ENCODE measurements at regions not wholly inside any gene's neighbourhood (a gene's known extent, or its start where the extent isn't known, plus 50 kb on each side); places are given as distances from the start of the nearest gene placed in this dataset.
A peak's percentile ranks its signal among the peaks of the same experiment; 100 is the strongest.

DNA sequence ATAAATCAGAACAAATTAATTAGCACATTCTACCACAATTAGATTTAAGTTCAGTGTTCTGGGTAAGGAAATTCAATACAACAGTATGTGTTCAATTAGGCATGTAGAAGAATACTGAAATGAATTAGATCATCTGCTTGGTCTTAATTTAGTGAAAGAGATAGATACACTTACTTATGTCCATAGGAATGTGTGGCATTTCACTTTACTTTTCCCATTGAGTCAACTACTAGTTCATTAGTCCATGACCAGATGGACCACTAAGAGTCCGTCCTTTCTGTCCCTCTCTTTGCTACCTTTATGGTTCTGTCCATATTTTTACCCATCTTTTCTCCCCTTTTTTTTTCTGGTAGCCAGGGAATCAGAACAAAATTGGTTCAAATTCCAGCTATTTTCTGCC lies 276.9 kb downstream of the OSTF1 start (continued):
- TF ChIP-seq, protein P1, sequence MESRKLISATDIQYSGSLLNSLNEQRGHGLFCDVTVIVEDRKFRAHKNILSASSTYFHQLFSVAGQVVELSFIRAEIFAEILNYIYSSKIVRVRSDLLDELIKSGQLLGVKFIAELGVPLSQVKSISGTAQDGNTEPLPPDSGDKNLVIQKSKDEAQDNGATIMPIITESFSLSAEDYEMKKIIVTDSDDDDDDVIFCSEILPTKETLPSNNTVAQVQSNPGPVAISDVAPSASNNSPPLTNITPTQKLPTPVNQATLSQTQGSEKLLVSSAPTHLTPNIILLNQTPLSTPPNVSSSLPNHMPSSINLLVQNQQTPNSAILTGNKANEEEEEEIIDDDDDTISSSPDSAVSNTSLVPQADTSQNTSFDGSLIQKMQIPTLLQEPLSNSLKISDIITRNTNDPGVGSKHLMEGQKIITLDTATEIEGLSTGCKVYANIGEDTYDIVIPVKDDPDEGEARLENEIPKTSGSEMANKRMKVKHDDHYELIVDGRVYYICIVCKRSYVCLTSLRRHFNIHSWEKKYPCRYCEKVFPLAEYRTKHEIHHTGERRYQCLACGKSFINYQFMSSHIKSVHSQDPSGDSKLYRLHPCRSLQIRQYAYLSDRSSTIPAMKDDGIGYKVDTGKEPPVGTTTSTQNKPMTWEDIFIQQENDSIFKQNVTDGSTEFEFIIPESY (IDR thresholded peaks at IDR 0.05) = no peak
- TF ChIP-seq FOXA2 (IDR thresholded peaks at IDR 0.05) = no peak
- no peak for TF ChIP-seq RAD21 (IDR thresholded peaks at IDR 0.05)
- no peak for TF ChIP-seq EGR1 (IDR thresholded peaks at IDR 0.05; ENCODE audit: low read depth in 2 of 2)

DNA sequence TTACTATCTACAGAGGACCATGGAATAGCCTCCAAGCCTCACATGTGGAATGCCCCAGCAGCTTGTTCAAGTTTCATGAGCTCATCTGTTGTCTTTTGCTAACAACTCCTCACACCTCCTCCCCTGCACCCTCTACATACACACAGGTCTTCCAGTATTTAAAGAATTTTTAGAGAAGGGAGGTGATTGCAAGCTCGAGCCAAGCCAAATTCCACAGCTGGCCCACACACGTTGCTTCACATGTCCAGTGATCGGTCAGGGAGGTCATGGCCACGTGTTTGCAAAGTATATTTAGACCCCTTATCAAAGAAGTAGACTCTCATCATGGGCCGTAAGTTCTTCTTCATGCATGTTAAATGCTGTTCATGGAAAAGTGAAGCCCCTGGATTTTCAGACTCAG lies 281.7 kb downstream of the OSTF1 start:
- Histone ChIP-seq H3K4me1 (ENCODE audit: control insufficient read depth in 4 of 4, insufficient read depth in 4 of 4, low read length in 3 of 4) (no peaks in the 10 kb centered on the region), H3K9ac (ENCODE audit: low read depth in 1 of 2, low read length in 2 of 2) (no peak overlapping the region), H3K27me3 (ENCODE audit: control insufficient read depth in 4 of 4, insufficient read depth in 4 of 4, low read length in 3 of 4) (no peaks in the 10 kb centered on the region), H3K4me3 (ENCODE audit: low read depth in 1 of 3, low read length in 3 of 3) (no peak overlapping the region), H3K36me3 (ENCODE audit: control insufficient read depth in 4 of 4, insufficient read depth in 3 of 4, low read depth in 1 of 4, low read length in 3 of 4) (no peaks in the 10 kb centered on the region), H3K27ac (ENCODE audit: low read depth in 1 of 2, low read length in 2 of 2) (no peak overlapping the region), H3K9me3 (ENCODE audit: control insufficient read depth in 4 of 4, low read length in 3 of 4) (no peaks in the 10 kb centered on the region)
- WGBS = 25% methylated on average over 5 of the region's 5 CpGs
- no peak for TF ChIP-seq EGR1 (IDR thresholded peaks at IDR 0.05; ENCODE audit: low read depth in 2 of 2)
- TF ChIP-seq HNF4A (conservative IDR thresholded peaks at IDR 0.05) = no peak
- TF ChIP-seq, protein P1 (IDR thresholded peaks at IDR 0.05) = no peak
- no peak for TF ChIP-seq YY1 (IDR thresholded peaks at IDR 0.05)
- no peak for TF ChIP-seq TAF1 (conservative IDR thresholded peaks at IDR 0.05)
- no peak for TF ChIP-seq HNF4G (IDR thresholded peaks at IDR 0.05)
- no peak for TF ChIP-seq FOXA2 (IDR thresholded peaks at IDR 0.05)
- DNase-seq (ENCODE audit: low spot score) = no peak

DNA sequence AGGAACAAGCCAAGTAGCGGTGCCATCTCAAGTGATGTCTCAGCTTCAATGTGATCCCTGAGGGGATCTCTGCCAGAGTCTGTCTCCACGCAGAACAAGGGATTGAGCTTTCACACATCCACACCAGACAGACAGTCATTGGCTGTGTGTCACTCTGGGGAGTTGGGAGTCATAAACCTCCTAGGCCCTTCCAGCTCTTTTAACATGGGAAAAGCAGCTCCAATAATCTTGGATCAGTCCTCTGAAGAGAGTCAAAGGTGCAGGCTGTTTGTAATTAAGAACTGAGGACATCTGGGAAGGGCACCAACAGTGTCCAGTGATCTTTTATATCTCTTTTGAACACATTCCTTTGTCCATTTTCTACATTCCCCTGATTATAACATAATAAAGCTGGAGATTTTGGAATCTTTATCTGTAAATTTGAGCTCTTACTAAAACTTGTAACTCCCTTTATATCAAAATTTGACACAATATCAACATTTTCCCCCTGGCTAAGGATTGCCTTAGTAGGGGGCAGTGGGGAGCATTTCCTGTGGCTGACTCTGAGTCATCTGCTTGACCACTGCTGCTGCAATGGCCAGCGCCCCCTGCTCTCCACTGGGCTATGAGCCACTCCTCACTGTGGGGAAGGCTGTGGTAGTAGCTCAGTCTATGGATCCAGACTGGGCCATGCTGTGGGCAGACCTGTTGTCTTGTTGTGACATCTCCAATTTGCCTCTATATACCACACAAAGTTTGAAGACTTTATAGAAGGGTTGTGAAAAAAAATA lies 284.4 kb downstream of the OSTF1 start:
- Histone ChIP-seq H3K4me3 (ENCODE audit: low read depth in 1 of 3, low read length in 3 of 3) (no peak overlapping the region), H3K36me3 (ENCODE audit: control insufficient read depth in 4 of 4, insufficient read depth in 3 of 4, low read depth in 1 of 4, low read length in 3 of 4) (no peaks in the 10 kb centered on the region), H3K27ac (ENCODE audit: low read depth in 1 of 2, low read length in 2 of 2) (no peak overlapping the region), H3K4me1 (ENCODE audit: control insufficient read depth in 4 of 4, insufficient read depth in 4 of 4, low read length in 3 of 4) (no peaks in the 10 kb centered on the region), H3K27me3 (ENCODE audit: control insufficient read depth in 4 of 4, insufficient read depth in 4 of 4, low read length in 3 of 4) (no peaks in the 10 kb centered on the region), H3K9ac (ENCODE audit: low read depth in 1 of 2, low read length in 2 of 2) (no peak overlapping the region), H3K9me3 (ENCODE audit: control insufficient read depth in 4 of 4, low read length in 3 of 4) (no peaks in the 10 kb centered on the region)
- TF ChIP-seq GABPA (IDR thresholded peaks at IDR 0.05 in 1 of 2, conservative IDR thresholded peaks at IDR 0.05 in 1 of 2) (no peak), NR2F2 (IDR thresholded peaks at IDR 0.05) (peak; percentile 24)
- no peak for DNase-seq (ENCODE audit: low spot score)
- 77% methylated on average over 3 of the region's 3 CpGs for WGBS

DNA sequence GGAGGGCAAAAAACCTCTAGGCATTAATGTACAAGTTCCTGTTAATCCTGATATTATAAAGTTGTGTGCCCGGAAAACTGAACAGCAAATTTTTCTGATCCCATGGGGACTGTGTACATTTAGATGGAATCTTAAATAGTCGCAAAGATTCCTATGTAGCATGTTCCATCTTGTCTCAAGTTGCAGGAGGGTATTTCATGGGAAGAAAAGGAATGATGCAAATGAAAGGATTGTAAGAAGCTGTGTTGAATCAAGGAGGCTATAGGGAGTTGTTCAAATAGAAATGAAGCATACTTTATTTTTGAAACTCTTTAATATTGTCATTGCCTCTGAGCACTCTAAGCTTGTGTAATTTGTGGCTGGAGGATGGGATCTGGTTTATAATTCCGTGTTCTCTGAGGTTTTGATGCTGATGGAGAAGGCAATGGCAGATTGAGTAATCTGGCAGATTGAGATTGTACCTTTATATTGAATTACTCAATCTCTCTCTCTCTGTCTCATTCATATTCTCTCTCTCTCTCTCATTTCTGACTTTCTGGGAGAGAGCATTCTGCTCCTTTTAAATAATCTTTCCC lies 288.5 kb downstream of the OSTF1 start:
- DNase-seq (ENCODE audit: low spot score) = no peak
- Histone ChIP-seq H3K27ac (ENCODE audit: low read depth in 1 of 2, low read length in 2 of 2) (no peak overlapping the region), H3K9me3 (ENCODE audit: control insufficient read depth in 4 of 4, low read length in 3 of 4) (no peaks in the 10 kb centered on the region), H3K4me3 (ENCODE audit: low read depth in 1 of 3, low read length in 3 of 3) (no peak overlapping the region), H3K9ac (ENCODE audit: low read depth in 1 of 2, low read length in 2 of 2) (no peak overlapping the region), H3K36me3 (ENCODE audit: control insufficient read depth in 4 of 4, insufficient read depth in 3 of 4, low read depth in 1 of 4, low read length in 3 of 4) (no peaks in the 10 kb centered on the region), H3K27me3 (ENCODE audit: control insufficient read depth in 4 of 4, insufficient read depth in 4 of 4, low read length in 3 of 4) (no peaks in the 10 kb centered on the region), H3K4me1 (ENCODE audit: control insufficient read depth in 4 of 4, insufficient read depth in 4 of 4, low read length in 3 of 4) (no peaks in the 10 kb centered on the region)
- 85% methylated on average over 3 of the region's 3 CpGs for WGBS
- TF ChIP-seq HNF4G (IDR thresholded peaks at IDR 0.05) = no peak
- no peak for TF ChIP-seq JUND (IDR thresholded peaks at IDR 0.05)
- TF ChIP-seq GABPA (IDR thresholded peaks at IDR 0.05 in 1 of 2, conservative IDR thresholded peaks at IDR 0.05 in 1 of 2) = no peak
- no peak for TF ChIP-seq RXRA (IDR thresholded peaks at IDR 0.05)
- no peak for TF ChIP-seq FOXA2 (IDR thresholded peaks at IDR 0.05)
- no peak for TF ChIP-seq SP1 (IDR thresholded peaks at IDR 0.05)
- no peak for TF ChIP-seq TAF1 (conservative IDR thresholded peaks at IDR 0.05)
- TF ChIP-seq HNF4A (conservative IDR thresholded peaks at IDR 0.05) = no peak
- no peak for TF ChIP-seq RAD21 (IDR thresholded peaks at IDR 0.05)
- TF ChIP-seq, protein P1 (IDR thresholded peaks at IDR 0.05) = no peak
- TF ChIP-seq EGR1 (IDR thresholded peaks at IDR 0.05; ENCODE audit: low read depth in 2 of 2) = no peak

Measured in liver (tissue), 7 donors.